B cell (primary cell): ENCODE measurements at regions not wholly inside any gene's neighbourhood (a gene's known extent, or its start where the extent isn't known, plus 50 kb on each side); places are given as distances from the start of the nearest gene placed in this dataset.

ENCODE experiments used
- ATAC-seq: fragments of 200-7000 bp; cut with Tn5 transposase; one replicate; pipeline ENCODE4 v1.10.0; 2021; ENCODE audit warnings: low read depth, mild to moderate bottlenecking, moderate number of reproducible peaks, moderate library complexity
- CTCF ChIA-PET: fragments of 350-600 bp; sonication (Branson Sonifier 250); formaldehyde crosslinking; loops from one replicate; lab custom pipeline; 2021; ENCODE audit warnings: antibody characterized with exemption, inconsistent platforms; lab: Charles Lee
- POLR2A ChIA-PET: fragments of 350-600 bp; sonication (Branson Sonifier 250); formaldehyde crosslinking; loops from one replicate; lab custom pipeline; 2021; ENCODE audit warnings: antibody characterized with exemption; lab: Charles Lee
- DNase-seq: peaks from one replicate; pipeline ENCODE4 v3.0.0; 2013
- H2AFZ ChIP-seq: 2 replicates; pipeline ENCODE4 v1.6.1; 2012; ENCODE audit warnings: mild to moderate bottlenecking, low read depth, low read length; ENCODE audit not compliant: insufficient read depth, poor library complexity, severe bottlenecking
- H3K27ac ChIP-seq, 2 donors: 1 replicate in 1 of 2; 2 replicates in 1 of 2; pipeline ENCODE4 v1.5.1; 2012 to 2013; ENCODE audit warnings: low read length in 2 of 2, mild to moderate bottlenecking in 2 of 2, moderate library complexity in 1 of 2
- H3K27me3 ChIP-seq, 4 experiments: fragments of 200-600 bp in 1 of 4; sonication (generic) in 1 of 4; replicated peaks in 1 of 4; 1 replicate in 2 of 4; 2 replicates in 2 of 4; pipeline versions ENCODE4 v1.6.1 to v1.7.0; 2013 to 2016; ENCODE audit warnings: low read length in 3 of 4, mild to moderate bottlenecking in 2 of 4, mixed read lengths in 1 of 4, moderate library complexity in 1 of 4; ENCODE audit not compliant: insufficient read depth in 4 of 4, control insufficient read depth in 3 of 4; ENCODE audit errors: control extremely low read depth in 1 of 4
- H3K36me3 ChIP-seq, 2 experiments: replicated peaks in 1 of 2; 1 replicate in 1 of 2; 2 replicates in 1 of 2; pipeline versions ENCODE4 v1.6.1 to v1.7.1; 2013; ENCODE audit warnings: low read length in 1 of 2; ENCODE audit not compliant: insufficient read depth in 2 of 2, control insufficient read depth in 1 of 2; ENCODE audit errors: control extremely low read depth in 1 of 2, extremely low read depth in 1 of 2
- H3K4me1 ChIP-seq, 2 donors: fragments of 200-600 bp in 1 of 2; sonication (generic) in 1 of 2; 1 replicate in 1 of 2; 2 replicates in 1 of 2; pipeline versions ENCODE4 v1.5.1 to v1.6.1; 2013 to 2017; ENCODE audit warnings: low read length in 2 of 2; ENCODE audit not compliant: control insufficient read depth in 2 of 2, insufficient read depth in 2 of 2
- H3K4me2 ChIP-seq: replicated peaks from 2 replicates; pipeline ENCODE3; 2012; ENCODE audit warnings: mild to moderate bottlenecking, low read depth, low read length; ENCODE audit not compliant: poor library complexity, severe bottlenecking
- H3K4me3 ChIP-seq, 5 experiments: fragments of 200-600 bp in 1 of 5; sonication (generic) in 1 of 5; 1 replicate in 3 of 5; 2 replicates in 2 of 5; pipeline versions ENCODE4 v1.5.1 to v1.7.0; 2011 to 2016; ENCODE audit warnings: low read length in 4 of 5, mild to moderate bottlenecking in 4 of 5, low read depth in 2 of 5, control low read depth in 1 of 5, moderate library complexity in 1 of 5; ENCODE audit not compliant: insufficient read depth in 1 of 5; ENCODE audit errors: control extremely low read depth in 1 of 5, extremely low read depth in 1 of 5
- H3K79me2 ChIP-seq: fragments of 200-600 bp; sonication (generic); one replicate; pipeline ENCODE4 v1.6.0; 2016; ENCODE audit warnings: low read length; ENCODE audit not compliant: control insufficient read depth, insufficient read depth
- H3K9ac ChIP-seq: fragments of 200-600 bp; sonication (generic); 2 replicates; pipeline ENCODE4 v1.6.1; 2017; ENCODE audit warnings: mild to moderate bottlenecking, low read length, moderate library complexity
- H3K9me3 ChIP-seq, 3 donors: one replicate each; pipeline versions ENCODE4 v1.6.1 to v1.7.1; 2013; ENCODE audit warnings: low read length in 2 of 3; ENCODE audit not compliant: control insufficient read depth in 2 of 3, insufficient read depth in 1 of 3; ENCODE audit errors: control extremely low read depth in 1 of 3
- H4K20me1 ChIP-seq: 2 replicates; pipeline ENCODE4 v1.6.0; 2012; ENCODE audit warnings: mild to moderate bottlenecking, low read length; ENCODE audit not compliant: insufficient read depth, control insufficient read depth, poor library complexity, severe bottlenecking
- H3K27ac Mint-ChIP-seq: one replicate; pipeline ENCODE4 v1.8.0; 2021; ENCODE audit warnings: mixed read lengths
- H3K27me3 Mint-ChIP-seq: one replicate; pipeline ENCODE4 v1.8.0; 2021; ENCODE audit warnings: mixed read lengths
- H3K4me1 Mint-ChIP-seq: one replicate; pipeline ENCODE4 v1.8.0; 2021; ENCODE audit warnings: mixed read lengths
- H3K4me3 Mint-ChIP-seq: one replicate; pipeline ENCODE4 v1.8.0; 2021; ENCODE audit warnings: mixed read lengths
- H3K9me3 Mint-ChIP-seq: one replicate; pipeline ENCODE4 v1.8.0; 2022; ENCODE audit warnings: mixed read lengths; ENCODE audit not compliant: insufficient read depth
- CTCF ChIP-seq: fragments of 200-600 bp; IDR thresholded peaks from one replicate; pipeline ENCODE4 v1.8.0; 2022; ENCODE audit warnings: antibody characterized with exemption, mild to moderate bottlenecking
- EZH2 ChIP-seq: IDR thresholded peaks from 2 replicates; pipeline ENCODE4 v1.6.1; 2012; ENCODE audit warnings: borderline replicate concordance, low read depth, mild to moderate bottlenecking, moderate library complexity, low read length; ENCODE audit not compliant: insufficient read depth, poor library complexity, severe bottlenecking
- WGBS: methylation state at CpG from one replicate; pipeline ENCODE4 v1.1.5; 2013; ENCODE audit warnings: missing lambda C conversion rate; ENCODE audit not compliant: insufficient coverage; 5-methylcytosine and 5-hydroxymethylcytosine counted together
- intact Hi-C: fragments of 100-400 bp; cut with micrococcal nuclease; formaldehyde crosslinking; loops from one replicate; pipeline ENCODE4 v1.10.0; 2022

DNA sequence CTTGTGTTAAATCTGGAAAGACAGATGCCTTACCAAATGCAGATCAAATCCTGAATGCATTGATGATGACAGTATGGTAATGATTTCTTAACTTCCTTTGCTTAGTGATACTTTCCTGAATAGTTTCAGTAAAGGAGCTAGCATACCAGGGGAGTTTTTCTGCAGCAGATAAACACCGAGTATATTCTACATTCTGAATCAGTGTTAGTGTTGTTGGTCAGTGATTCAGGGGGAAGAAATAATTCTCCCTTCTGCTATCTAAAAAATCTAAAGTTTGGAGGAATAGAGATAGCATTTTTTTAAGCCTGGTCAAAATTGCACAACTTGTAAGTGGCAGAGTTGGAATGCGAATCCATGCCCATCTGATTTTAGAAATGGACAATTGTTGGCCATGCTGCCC is 512.2 kb upstream of the MARCKS start:
- Histone ChIP-seq H3K27me3 (no peaks in the 10 kb centered on the region), H2AFZ (no peak overlapping the region), H3K9me3 (no peaks in the 10 kb centered on the region), H3K4me3 (no peak overlapping the region), H3K4me1 (no peaks in the 10 kb centered on the region), H3K4me2 (no peak overlapping the region), H3K79me2 (no peaks in the 10 kb centered on the region), H3K27ac (no peak overlapping the region), H3K36me3 (no peaks in the 10 kb centered on the region), H3K9ac (no peak overlapping the region), H4K20me1 (no peaks in the 10 kb centered on the region)
- Mint-ChIP-seq H3K4me1 (peaks cover 3% of the 10 kb centered on the region), H3K9me3 (no peaks in the 10 kb centered on the region), H3K4me3 (no peak overlapping the region), H3K27me3 (peaks cover 7% of the 10 kb centered on the region), H3K27ac (no peak overlapping the region)
- POLR2A ChIA-PET = no interaction called here
- intact Hi-C loops = no loop called here
- CTCF ChIA-PET = no interaction called here
- ATAC-seq (no peak), DNase-seq (no peak)
- TF ChIP-seq EZH2 (no peak), CTCF (no peak)
- 100% methylated on average over 1 of the region's 2 CpGs for WGBS

GRCh38 chr6:113347436-113347835 is 509.7 kb upstream of the MARCKS start:
- Histone ChIP-seq H3K79me2 (no peaks in the 10 kb centered on the region), H3K9ac (no peak overlapping the region), H3K36me3 (no peaks in the 10 kb centered on the region), H3K4me2 (no peak overlapping the region), H3K27me3 (no peaks in the 10 kb centered on the region), H3K4me1 (no peaks in the 10 kb centered on the region), H2AFZ (no peak overlapping the region), H4K20me1 (no peaks in the 10 kb centered on the region), H3K9me3 (no peaks in the 10 kb centered on the region), H3K27ac (no peak overlapping the region), H3K4me3 (no peak overlapping the region)
- 100% methylated on average over 1 of the region's 3 CpGs for WGBS
- intact Hi-C loops = no loop called here
- Mint-ChIP-seq H3K4me1 (no peaks in the 10 kb centered on the region), H3K9me3 (no peaks in the 10 kb centered on the region), H3K4me3 (no peak overlapping the region), H3K27ac (no peak overlapping the region), H3K27me3 (peaks cover 8% of the 10 kb centered on the region)
- ATAC-seq = no peak
- POLR2A ChIA-PET = no interaction called here
- CTCF ChIA-PET = no interaction called here
- TF ChIP-seq EZH2 = no peak
- no peak for TF ChIP-seq CTCF
- no peak for DNase-seq
